ENCODE measurements at regions not wholly inside any gene's neighbourhood (a gene's known extent, or its start where the extent isn't known, plus 50 kb on each side); places are given as distances from the start of the nearest gene placed in this dataset.

DNA sequence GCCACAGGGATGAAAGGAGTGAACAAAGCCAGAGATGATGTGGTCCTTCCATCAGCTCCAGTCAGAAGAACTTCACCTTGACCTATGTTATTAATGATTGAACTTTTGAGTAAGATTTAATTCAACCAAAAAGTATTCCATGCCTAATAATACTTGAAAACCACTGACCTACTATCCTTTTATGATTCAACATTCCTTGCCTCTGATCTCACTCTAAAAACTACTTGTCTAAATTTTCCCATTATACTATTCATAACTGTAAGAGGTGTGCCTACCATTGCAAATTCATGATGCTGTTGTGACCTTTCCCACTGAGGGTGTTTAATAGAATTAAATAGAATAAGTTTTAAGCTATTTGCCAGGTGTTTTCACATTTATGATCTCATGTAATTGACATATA is 164.7 kb upstream of the GUCY1A2 start:
- TF ChIP-seq, protein P1, sequence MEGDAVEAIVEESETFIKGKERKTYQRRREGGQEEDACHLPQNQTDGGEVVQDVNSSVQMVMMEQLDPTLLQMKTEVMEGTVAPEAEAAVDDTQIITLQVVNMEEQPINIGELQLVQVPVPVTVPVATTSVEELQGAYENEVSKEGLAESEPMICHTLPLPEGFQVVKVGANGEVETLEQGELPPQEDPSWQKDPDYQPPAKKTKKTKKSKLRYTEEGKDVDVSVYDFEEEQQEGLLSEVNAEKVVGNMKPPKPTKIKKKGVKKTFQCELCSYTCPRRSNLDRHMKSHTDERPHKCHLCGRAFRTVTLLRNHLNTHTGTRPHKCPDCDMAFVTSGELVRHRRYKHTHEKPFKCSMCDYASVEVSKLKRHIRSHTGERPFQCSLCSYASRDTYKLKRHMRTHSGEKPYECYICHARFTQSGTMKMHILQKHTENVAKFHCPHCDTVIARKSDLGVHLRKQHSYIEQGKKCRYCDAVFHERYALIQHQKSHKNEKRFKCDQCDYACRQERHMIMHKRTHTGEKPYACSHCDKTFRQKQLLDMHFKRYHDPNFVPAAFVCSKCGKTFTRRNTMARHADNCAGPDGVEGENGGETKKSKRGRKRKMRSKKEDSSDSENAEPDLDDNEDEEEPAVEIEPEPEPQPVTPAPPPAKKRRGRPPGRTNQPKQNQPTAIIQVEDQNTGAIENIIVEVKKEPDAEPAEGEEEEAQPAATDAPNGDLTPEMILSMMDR (IDR thresholded peaks at IDR 0.05; ENCODE audit: low read depth, low read length), result no peak
- Histone ChIP-seq H3K4me1 (ENCODE audit: low read depth) (no peaks in the 10 kb centered on the region), H3K27ac (no peak overlapping the region)

DNA sequence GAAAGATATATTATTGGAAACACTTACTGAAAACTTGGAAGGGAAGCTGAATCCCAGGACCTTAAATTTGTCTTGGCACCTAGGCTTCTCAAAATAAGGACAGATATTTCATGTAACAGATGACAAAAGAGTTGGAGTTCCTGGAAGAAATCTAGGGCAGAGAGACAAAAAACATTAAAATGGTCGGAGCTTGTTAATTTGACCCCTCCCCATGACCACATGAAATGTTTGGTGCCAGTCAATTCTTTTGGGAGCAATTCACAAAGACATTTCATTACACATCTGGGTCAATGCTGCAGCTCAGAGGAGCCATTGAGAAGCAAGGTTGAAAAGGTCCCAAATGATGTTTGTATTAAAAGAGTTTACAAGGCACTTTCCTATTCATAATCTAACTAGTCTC is 162.0 kb upstream of the GUCY1A2 start:
- no peaks in the 10 kb centered on the region for H3K36me3 ChIP-seq
- H3K27ac ChIP-seq, result no peak overlapping the region
- no peaks in the 10 kb centered on the region for H3K4me1 ChIP-seq (ENCODE audit: low read depth)
- TF ChIP-seq, protein P1 (IDR thresholded peaks at IDR 0.05; ENCODE audit: low read depth, low read length), result no peak
- no peaks in the 10 kb centered on the region for H3K9me3 ChIP-seq (ENCODE audit: low read depth)
- H3K27me3 ChIP-seq, result no peaks in the 10 kb centered on the region
- DNase-seq (ENCODE audit: low read depth in 1 of 2, low spot score in 1 of 2), result no peak
- no peak overlapping the region for H3K4me3 ChIP-seq

More for the DNA sequence above, 164.7 kb upstream of the GUCY1A2 start:
- Histone ChIP-seq H3K36me3 (no peaks in the 10 kb centered on the region), H3K27me3 (no peaks in the 10 kb centered on the region), H3K4me3 (no peak overlapping the region), H3K9me3 (ENCODE audit: low read depth) (no peaks in the 10 kb centered on the region)
- DNase-seq (ENCODE audit: low read depth in 1 of 2, low spot score in 1 of 2), result no peak

DNA sequence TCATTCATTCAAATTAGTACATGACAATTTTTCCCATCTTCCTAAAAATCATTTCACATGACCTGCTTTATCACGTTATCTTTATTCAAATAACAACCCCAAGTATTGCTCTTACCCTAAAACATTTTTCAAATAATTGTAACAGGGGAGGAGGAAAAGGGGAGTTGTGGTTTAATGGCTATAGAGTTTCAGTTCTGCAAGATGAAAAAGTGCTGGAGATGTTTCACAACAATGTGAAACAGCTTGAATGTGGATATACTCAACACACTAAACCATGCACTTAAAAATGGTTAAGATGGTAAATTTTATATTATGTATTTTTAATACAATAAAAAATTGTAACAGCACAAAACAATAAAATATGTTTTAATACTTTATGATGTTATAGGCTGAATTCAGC is 161.6 kb upstream of the GUCY1A2 start:
- H3K27me3 ChIP-seq, result no peaks in the 10 kb centered on the region
- TF ChIP-seq, protein P1 (IDR thresholded peaks at IDR 0.05; ENCODE audit: low read depth, low read length), result no peak
- H3K27ac ChIP-seq, result no peak overlapping the region
- H3K9me3 ChIP-seq (ENCODE audit: low read depth), result no peaks in the 10 kb centered on the region
- no peaks in the 10 kb centered on the region for H3K36me3 ChIP-seq
- no peaks in the 10 kb centered on the region for H3K4me1 ChIP-seq (ENCODE audit: low read depth)
- DNase-seq (ENCODE audit: low read depth in 1 of 2, low spot score in 1 of 2), result no peak
- no peak overlapping the region for H3K4me3 ChIP-seq

DNA sequence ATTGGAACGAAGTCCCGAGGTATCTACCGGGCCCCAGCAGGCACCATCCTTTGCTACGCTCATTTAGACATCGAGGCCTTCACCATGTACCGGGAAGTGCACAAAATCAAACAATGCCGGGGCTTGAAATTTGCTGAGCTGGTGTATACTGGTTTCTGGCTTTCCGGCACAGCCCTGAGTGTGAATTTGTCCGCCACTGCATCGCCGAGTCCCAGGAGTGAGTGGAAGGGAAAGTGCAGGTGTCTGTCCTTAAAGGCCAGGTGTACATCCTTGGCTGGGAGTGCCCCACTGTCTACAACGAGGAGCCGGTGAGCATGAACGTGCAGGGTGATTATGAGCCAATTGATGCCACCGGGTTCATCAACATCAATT is 158.8 kb upstream of the GUCY1A2 start:
- TF ChIP-seq, protein P1 (IDR thresholded peaks at IDR 0.05; ENCODE audit: low read depth, low read length), result no peak
- no peak for DNase-seq (ENCODE audit: low read depth in 1 of 2, low spot score in 1 of 2)
- H3K27me3 ChIP-seq, result no peaks in the 10 kb centered on the region
- no peaks in the 10 kb centered on the region for H3K36me3 ChIP-seq
- H3K4me3 ChIP-seq, result no peak overlapping the region
- no peak overlapping the region for H3K27ac ChIP-seq
- H3K9me3 ChIP-seq (ENCODE audit: low read depth), result no peaks in the 10 kb centered on the region
- H3K4me1 ChIP-seq (ENCODE audit: low read depth), result no peaks in the 10 kb centered on the region

DNA sequence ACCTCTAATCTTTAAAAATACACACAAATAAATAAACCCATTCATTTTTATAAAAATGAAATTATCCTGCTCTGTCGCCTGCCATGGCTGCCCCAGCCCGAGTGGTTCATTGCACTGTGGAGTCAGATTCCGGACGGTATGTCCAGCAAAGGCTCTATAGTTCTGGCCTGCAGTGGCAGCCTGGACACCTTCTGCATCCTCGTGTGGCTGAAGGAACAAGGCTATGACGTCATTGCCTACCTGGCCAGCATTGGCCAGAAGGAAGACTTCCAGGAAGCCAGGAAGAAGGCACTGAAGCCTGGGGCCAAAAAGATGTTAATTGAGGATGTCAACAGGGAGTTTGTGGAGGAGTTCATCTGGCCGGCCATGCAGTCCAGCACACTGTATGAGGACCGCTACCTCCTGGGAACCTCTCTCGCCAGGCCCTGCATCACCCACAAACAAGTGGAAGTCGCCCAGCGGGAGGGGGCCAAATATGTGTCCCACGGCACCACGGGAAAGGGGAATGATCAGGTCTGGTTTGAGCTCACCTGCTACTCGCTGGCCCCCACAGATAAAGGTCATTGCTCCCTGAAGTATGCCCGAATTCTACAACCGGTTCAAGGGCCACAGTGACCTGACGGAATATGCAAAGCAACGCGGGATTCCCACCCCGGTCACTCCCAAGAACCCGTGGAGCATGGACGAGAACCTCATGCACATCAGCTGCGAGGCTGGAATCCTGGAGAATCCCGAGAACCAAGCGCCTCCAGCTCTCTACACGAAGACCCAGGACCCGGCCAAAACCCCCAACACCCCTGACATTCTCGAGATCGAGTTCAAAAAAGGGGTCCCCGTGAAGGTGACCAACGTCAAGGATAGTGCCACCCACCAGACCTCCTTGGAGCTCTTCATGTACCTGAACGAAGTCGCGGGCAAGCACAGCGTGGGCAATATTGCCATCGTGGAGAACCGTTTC is 158.2 kb upstream of the GUCY1A2 start:
- no peaks in the 10 kb centered on the region for H3K27me3 ChIP-seq
- no peaks in the 10 kb centered on the region for H3K4me1 ChIP-seq (ENCODE audit: low read depth)
- H3K27ac ChIP-seq, result no peak overlapping the region
- H3K36me3 ChIP-seq, result no peaks in the 10 kb centered on the region
- no peak overlapping the region for H3K4me3 ChIP-seq
- no peaks in the 10 kb centered on the region for H3K9me3 ChIP-seq (ENCODE audit: low read depth)
- TF ChIP-seq, protein P1 (IDR thresholded peaks at IDR 0.05; ENCODE audit: low read depth, low read length), result no peak
- no peak for DNase-seq (ENCODE audit: low read depth in 1 of 2, low spot score in 1 of 2)
